DND-41 (cell line): ENCODE measurements at regions not wholly inside any gene's neighbourhood (a gene's known extent, or its start where the extent isn't known, plus 50 kb on each side); places are given as distances from the start of the nearest gene placed in this dataset.

ENCODE experiments used
- EZH2 ChIP-seq: IDR thresholded peaks from 3 replicates; pipeline ENCODE4 v1.6.1; 2012; ENCODE audit warnings: borderline replicate concordance, low read depth, mild to moderate bottlenecking, moderate library complexity, low read length, inconsistent platforms; ENCODE audit not compliant: severe bottlenecking
- TF ChIP-seq, protein P1 (sequence below): IDR thresholded peaks from 2 replicates; pipeline ENCODE4 v1.5.1; 2012; ENCODE audit warnings: borderline replicate concordance, low read length, moderate library complexity, mild to moderate bottlenecking; ENCODE audit not compliant: poor library complexity, severe bottlenecking; ENCODE audit errors: extremely low read depth

DNA sequence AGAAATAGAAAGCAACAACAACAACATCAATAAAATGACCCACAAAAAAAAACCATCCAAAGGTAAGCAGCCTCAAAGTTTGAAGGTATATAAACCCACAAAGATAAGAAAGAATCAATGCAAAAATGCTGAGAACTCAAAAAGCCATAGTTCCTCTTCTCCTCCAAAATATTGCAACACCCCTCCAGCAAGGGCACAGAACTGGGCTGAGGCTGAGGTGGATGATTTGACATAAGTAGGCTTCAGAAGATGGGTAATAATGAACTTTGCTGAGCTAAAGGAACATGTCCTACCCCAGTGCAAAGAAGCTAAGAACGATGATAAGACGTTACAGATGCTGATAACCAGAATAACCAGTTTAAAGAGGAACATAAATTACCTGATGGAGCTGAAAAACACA, 188.8 kb upstream of the BTBD3 start:
- TF ChIP-seq, protein P1, sequence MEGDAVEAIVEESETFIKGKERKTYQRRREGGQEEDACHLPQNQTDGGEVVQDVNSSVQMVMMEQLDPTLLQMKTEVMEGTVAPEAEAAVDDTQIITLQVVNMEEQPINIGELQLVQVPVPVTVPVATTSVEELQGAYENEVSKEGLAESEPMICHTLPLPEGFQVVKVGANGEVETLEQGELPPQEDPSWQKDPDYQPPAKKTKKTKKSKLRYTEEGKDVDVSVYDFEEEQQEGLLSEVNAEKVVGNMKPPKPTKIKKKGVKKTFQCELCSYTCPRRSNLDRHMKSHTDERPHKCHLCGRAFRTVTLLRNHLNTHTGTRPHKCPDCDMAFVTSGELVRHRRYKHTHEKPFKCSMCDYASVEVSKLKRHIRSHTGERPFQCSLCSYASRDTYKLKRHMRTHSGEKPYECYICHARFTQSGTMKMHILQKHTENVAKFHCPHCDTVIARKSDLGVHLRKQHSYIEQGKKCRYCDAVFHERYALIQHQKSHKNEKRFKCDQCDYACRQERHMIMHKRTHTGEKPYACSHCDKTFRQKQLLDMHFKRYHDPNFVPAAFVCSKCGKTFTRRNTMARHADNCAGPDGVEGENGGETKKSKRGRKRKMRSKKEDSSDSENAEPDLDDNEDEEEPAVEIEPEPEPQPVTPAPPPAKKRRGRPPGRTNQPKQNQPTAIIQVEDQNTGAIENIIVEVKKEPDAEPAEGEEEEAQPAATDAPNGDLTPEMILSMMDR: no peak
- no peak for TF ChIP-seq EZH2
